GM12875 (cell line): ENCODE measurements at regions not wholly inside any gene's neighbourhood (a gene's known extent, or its start where the extent isn't known, plus 50 kb on each side); places are given as distances from the start of the nearest gene placed in this dataset.

Experiments
- H3K4me3 ChIP-seq: one replicate; pipeline ENCODE4 v1.5.1; 2011; ENCODE audit warnings: low read depth, low read length, control low read depth
- TF ChIP-seq, protein P1 (sequence below): IDR thresholded peaks from 2 replicates; pipeline ENCODE4 v1.5.1; 2011; ENCODE audit warnings: low read depth, mild to moderate bottlenecking, control low read depth, inconsistent platforms, low read length, moderate library complexity, borderline replicate concordance; ENCODE audit not compliant: insufficient read depth

GRCh38 chr4:144451766-144452450 is 194.0 kb upstream of the HHIP start:
- no peak overlapping the region for H3K4me3 ChIP-seq
- TF ChIP-seq, protein P1, sequence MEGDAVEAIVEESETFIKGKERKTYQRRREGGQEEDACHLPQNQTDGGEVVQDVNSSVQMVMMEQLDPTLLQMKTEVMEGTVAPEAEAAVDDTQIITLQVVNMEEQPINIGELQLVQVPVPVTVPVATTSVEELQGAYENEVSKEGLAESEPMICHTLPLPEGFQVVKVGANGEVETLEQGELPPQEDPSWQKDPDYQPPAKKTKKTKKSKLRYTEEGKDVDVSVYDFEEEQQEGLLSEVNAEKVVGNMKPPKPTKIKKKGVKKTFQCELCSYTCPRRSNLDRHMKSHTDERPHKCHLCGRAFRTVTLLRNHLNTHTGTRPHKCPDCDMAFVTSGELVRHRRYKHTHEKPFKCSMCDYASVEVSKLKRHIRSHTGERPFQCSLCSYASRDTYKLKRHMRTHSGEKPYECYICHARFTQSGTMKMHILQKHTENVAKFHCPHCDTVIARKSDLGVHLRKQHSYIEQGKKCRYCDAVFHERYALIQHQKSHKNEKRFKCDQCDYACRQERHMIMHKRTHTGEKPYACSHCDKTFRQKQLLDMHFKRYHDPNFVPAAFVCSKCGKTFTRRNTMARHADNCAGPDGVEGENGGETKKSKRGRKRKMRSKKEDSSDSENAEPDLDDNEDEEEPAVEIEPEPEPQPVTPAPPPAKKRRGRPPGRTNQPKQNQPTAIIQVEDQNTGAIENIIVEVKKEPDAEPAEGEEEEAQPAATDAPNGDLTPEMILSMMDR, result no peak

DNA sequence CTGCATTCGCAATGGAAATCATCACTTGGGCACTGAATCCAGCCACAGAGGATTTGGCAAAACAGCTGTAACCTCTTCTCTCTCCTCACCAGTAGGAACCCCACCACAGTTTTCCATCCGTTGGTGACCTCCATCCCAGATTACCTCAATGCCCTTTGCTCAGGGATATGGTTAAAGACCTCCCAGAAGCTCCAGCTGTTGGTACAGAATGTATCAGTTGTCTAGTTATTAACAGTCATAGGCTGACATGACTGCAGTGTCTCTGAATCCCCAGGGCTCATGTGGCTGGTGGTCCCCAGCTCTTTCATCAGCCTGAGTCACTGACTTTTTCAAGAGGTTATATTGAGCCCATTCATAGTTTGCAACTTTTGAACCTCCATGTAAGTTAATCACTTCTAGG is 189.8 kb upstream of the HHIP start:
- H3K4me3 ChIP-seq, result no peak overlapping the region
- TF ChIP-seq, protein P1, result no peak

GRCh38 chr4:144461906-144462305 is 184.1 kb upstream of the HHIP start:
- TF ChIP-seq, protein P1, result no peak
- no peak overlapping the region for H3K4me3 ChIP-seq

- TF ChIP-seq, protein P1, result no peak
- H3K4me3 ChIP-seq, result no peak overlapping the region
Measured at GRCh38 chr4:144463236-144463635, 182.7 kb upstream of the HHIP start.

DNA sequence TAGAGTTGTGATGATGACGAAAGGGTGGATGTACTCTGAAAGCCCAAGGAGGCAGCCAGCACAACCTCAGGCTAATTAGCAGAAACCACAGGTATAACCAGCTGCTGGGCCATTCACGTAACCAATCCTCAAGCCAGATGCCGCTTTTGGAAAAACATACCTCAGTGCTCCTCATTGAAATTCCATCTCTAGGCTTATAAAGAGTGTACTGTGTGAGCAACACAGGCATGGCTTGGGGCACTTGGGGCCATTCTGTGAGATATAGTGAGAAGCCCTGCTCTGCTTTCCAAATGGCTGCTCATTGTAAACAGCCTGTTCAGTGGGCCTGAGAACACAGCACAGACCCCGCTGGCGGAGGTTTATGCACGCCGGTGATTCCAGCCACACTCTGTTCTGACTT is 182.1 kb upstream of the HHIP start:
- TF ChIP-seq, protein P1, result no peak
- H3K4me3 ChIP-seq, result no peak overlapping the region

- TF ChIP-seq, protein P1, result no peak
- no peak overlapping the region for H3K4me3 ChIP-seq
Measured at GRCh38 chr4:144465546-144465945, 180.4 kb upstream of the HHIP start.

DNA sequence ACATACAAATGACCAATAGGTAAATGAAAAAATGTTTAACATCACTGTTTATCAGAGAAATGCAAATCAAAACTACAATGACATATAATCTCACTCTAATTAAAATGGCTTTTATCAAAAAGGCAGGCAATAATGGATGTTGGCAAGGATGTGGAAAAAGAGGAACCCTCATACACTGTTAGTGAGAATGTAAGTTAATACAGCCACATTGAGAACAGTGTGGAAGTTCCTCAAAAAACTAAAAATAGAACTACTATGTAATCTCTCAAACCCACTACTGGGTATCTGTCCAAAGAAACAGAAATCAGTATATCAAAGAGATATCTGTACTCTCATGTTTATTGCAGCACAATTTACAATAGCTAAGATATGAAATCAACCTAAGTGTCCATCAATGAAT is 165.9 kb upstream of the HHIP start:
- H3K4me3 ChIP-seq, result no peak overlapping the region
- TF ChIP-seq, protein P1, result no peak
